OCI-LY3 (cell line): ENCODE measurements at regions not wholly inside any gene's neighbourhood (a gene's known extent, or its start where the extent isn't known, plus 50 kb on each side); places are given as distances from the start of the nearest gene placed in this dataset.

Source experiments
- CTCF ChIP-seq: fragments of 200-600, 300-600 bp; sonication (generic); IDR thresholded peaks from 2 replicates; pipeline ENCODE4 v1.5.1; 2014; ENCODE audit warnings: antibody characterized with exemption, low read length, low read depth
- EZH2phosphoT487 ChIP-seq: fragments of 200-600 bp; shearing (Covaris generic); IDR thresholded peaks from 2 replicates; pipeline ENCODE4 v1.6.1; 2018; ENCODE audit warnings: antibody characterized with exemption, mixed run types, low read depth

GRCh38 chr17:79298799-79299198 is 224.2 kb downstream of the ENGASE start:
- TF ChIP-seq CTCF (no peak), EZH2phosphoT487 (no peak)
